Epithelial cell of proximal tubule (primary cell): ENCODE measurements at regions not wholly inside any gene's neighbourhood (a gene's known extent, or its start where the extent isn't known, plus 50 kb on each side); places are given as distances from the start of the nearest gene placed in this dataset.

Experiments
- DNase-seq: peaks from one replicate; pipeline ENCODE4 v3.0.0-alpha.2; 2011; ENCODE audit warnings: low read depth
- H3K4me3 ChIP-seq: 2 replicates; pipeline ENCODE4 v1.5.1; 2011; ENCODE audit warnings: low read depth, mild to moderate bottlenecking, low read length
- TF ChIP-seq, protein P1 (sequence below): conservative IDR thresholded peaks from 2 replicates; pipeline ENCODE4 v1.5.1; 2012; ENCODE audit warnings: low read depth, mild to moderate bottlenecking, low read length

DNA sequence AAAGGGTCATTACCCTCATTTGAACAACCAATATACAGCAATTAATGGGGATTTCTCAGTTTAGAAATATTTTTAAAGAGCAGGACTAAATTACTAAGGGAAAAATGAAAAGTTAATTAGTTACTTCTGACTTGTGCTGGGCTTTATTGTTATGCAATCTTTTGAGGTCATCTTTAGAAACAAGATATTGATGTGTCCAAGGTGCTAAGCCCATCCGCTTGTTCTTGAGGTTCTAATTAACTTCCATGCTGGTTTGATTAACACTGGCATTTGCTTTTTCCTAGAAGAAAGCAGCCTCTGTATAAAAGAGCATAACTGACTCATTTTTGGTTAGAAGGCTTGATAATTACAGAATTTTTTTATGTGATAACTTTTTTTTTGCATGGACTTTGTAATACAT, 256.5 kb upstream of the AGTR1 start:
- TF ChIP-seq, protein P1, sequence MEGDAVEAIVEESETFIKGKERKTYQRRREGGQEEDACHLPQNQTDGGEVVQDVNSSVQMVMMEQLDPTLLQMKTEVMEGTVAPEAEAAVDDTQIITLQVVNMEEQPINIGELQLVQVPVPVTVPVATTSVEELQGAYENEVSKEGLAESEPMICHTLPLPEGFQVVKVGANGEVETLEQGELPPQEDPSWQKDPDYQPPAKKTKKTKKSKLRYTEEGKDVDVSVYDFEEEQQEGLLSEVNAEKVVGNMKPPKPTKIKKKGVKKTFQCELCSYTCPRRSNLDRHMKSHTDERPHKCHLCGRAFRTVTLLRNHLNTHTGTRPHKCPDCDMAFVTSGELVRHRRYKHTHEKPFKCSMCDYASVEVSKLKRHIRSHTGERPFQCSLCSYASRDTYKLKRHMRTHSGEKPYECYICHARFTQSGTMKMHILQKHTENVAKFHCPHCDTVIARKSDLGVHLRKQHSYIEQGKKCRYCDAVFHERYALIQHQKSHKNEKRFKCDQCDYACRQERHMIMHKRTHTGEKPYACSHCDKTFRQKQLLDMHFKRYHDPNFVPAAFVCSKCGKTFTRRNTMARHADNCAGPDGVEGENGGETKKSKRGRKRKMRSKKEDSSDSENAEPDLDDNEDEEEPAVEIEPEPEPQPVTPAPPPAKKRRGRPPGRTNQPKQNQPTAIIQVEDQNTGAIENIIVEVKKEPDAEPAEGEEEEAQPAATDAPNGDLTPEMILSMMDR, result no peak
- H3K4me3 ChIP-seq, result no peak overlapping the region
- DNase-seq, result no peak

DNA sequence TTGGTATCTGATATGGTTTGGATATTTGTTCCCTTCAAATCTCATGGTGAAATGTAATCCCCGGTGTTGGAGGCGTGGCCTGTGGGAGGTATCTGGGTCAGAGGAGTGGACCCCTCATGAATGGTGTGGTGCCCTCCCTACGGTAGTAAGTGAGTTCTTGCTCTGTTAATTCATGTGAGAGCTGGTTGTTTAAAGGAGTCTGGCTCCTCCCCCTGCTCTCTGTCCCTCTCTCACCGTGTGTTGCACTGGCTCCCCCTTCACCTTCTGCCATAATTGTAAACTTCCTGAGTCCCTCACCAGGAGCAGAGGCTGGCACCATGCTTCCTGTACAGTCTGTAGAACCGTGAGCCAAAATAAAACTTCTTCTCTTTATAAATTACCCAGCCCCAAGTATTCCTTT, 246.9 kb upstream of the AGTR1 start:
- no peak for DNase-seq
- TF ChIP-seq, protein P1, result no peak
- H3K4me3 ChIP-seq, result no peak overlapping the region

DNA sequence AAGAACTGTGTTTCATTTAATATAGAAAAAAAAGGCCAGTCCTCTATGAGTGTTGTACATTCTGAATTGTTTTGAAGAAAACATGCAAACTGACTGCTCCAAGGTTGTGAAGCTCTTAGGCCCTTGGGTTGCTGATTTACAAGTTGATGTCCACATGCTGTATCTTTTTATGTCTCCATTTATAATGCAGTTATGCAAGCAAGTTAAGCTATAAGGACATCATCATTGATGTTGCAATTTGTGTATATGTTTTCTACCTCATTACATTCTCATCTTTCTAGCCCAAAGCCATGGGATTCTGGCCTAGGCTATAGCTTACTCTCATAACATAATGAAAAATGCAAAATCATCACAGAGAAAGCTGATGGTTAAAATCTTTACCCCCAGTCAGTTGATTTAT, 245.7 kb upstream of the AGTR1 start:
- DNase-seq, result no peak
- no peak overlapping the region for H3K4me3 ChIP-seq
- TF ChIP-seq, protein P1, result no peak

DNA sequence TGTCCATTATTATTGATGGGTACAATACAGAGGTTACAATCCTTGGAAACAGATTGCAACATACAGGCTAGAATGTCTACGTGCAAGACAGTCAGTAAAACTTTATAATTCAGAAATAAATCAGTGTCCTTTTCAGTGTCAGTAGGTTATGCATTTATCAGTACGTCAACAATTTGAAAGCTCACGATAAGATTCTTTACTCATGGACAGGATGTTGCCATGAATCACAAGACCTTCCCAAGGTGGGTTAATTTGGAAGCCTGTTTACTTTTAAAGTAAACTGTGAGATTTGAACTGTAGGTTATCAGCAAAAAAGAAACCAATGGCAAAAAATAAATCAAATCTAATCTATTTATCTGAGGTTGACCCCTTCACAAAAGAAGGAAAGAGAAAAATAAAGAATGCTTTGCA, 243.9 kb upstream of the AGTR1 start:
- TF ChIP-seq, protein P1, result no peak
- no peak overlapping the region for H3K4me3 ChIP-seq
- DNase-seq, result no peak

DNA sequence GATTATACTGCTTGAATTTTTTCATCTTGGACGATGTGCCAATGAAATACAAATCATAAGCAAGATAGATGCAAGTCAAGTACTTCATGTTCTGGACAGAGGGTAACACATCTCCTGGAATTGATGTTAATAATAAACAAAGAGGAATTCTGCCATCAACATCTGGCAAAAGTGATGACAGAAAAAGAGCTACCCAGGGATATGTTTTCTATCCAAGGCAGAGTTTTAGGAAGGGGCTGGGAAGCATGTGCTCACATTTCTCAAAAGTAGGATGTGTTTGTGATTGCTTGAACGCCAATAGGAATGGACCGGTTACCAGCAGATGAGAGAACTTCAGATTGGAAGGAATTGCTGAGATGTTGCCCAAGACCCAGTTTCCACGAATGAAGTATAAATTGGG, 242.6 kb upstream of the AGTR1 start:
- no peak for DNase-seq
- no peak overlapping the region for H3K4me3 ChIP-seq
- TF ChIP-seq, protein P1, result no peak

DNA sequence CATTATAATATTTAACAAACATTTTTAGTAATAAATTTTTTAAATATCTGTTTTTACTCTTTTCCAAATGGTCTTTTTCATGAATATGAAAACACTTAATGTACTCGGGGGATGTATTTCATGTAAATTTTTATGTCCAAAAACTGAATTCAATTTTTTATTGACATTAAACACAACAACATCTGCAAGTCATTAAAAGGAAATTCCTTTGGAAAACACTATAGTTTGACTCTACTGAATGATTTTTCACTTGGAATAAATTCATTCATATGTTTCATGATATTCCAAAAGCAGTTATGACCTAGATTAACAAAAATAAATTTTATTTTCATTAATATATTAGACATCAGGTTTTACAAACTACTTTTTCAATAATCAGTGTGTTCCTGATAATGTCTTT, 239.8 kb upstream of the AGTR1 start:
- no peak for DNase-seq
- no peak overlapping the region for H3K4me3 ChIP-seq
- TF ChIP-seq, protein P1, result no peak

DNA sequence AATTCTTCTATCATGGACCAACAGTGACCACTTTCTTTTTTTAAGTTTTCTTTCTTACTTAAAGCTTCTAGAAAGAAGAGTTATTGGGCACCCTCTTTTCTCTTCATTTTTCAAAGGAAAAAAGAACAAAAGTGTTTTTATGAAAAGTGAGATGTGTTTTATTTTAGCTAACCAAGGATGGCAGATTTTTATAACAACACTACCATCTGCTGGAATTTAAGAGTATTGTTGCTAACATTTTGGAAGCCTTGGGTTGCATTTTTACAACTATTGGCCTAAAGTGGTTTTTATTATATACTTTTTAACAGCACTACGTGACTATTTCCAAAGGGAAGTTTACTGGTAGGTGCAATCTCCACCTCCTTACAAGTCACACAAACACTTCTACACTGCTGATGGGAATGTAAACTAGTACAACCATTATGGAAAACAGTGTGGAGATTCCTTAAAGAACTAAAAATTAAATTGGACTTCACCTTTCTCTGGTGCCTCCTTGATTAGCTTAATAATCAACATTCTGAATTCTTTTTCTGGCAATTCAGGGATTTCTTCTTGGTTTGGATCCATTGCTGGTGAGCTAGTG, 237.7 kb upstream of the AGTR1 start:
- no peak overlapping the region for H3K4me3 ChIP-seq
- no peak for DNase-seq
- TF ChIP-seq, protein P1, result peak; percentile 40
